ENCODE measurements at regions not wholly inside any gene's neighbourhood (a gene's known extent, or its start where the extent isn't known, plus 50 kb on each side); places are given as distances from the start of the nearest gene placed in this dataset.

- in situ Hi-C loops (cut with HindIII; ENCODE audit: low sequenced_read_pairs) = no loop called here
Observed at GRCh38 chr2:150417278-150417677, 70.2 kb downstream of the RND3 start.

DNA sequence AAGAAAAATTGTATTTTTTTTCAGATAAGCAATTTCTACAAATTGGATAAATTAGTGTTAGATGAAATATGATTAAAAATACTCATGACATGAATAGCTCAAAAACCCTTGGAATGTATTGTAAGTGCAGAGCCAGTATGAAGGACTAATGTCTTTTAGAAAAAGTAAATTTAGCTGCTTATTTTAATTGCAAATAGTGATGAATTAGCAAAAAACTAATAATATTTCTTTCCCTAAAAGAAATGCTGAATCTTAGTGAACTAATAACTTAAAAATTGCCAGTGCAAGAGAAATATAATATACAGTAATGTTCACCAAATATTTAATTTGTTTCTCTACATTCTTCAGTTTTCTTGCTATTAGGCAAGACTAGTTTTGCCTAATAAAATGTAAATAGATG is 72.4 kb downstream of the RND3 start:
- in situ Hi-C loops (cut with HindIII; ENCODE audit: low sequenced_read_pairs) = no loop called here

DNA sequence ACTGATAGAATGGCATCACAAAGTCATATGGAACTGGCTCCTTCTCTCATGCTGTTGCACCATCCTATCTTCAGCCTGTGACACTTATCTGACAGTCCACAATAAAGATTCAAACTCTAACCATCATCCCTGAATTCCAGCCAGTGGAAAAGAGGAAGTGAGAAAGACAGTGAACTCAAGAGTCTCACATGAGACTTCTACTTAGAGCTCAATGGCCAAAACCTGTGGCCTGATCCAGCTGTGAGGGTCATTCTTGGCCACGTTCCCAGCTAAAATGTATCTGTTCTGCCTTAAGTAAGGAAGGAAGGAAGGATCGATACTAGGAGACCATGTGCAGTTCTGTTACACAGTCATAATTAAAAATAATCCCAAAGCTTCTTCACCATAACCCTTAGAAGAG is 73.6 kb downstream of the RND3 start:
- in situ Hi-C loops (cut with HindIII; ENCODE audit: low sequenced_read_pairs) = no loop called here

- in situ Hi-C loops (cut with HindIII; ENCODE audit: low sequenced_read_pairs) = no loop called here
Observed at GRCh38 chr2:150413366-150413765, 74.1 kb downstream of the RND3 start.

- in situ Hi-C loops (cut with HindIII; ENCODE audit: low sequenced_read_pairs) = no loop called here
Observed at GRCh38 chr2:150410809-150411208, 76.7 kb downstream of the RND3 start.

DNA sequence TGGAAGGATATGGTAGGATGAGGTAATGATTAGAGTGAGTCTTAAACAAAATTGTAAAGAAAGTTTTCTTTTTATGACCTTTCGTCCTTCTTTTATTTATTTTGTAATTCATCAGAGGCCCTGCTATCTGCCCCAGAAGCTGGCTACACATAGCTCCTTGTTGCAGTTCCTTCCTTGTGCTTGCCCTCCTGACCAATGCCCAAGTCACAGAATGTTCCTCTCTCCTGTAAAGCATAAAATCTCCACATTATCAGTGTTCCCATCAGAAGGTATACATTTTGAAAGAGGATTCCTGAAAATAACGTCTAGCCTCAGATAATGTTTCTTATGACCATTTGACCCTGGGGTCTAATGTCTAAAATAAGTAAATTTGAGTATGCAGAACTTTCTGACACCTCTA is 78.3 kb downstream of the RND3 start:
- in situ Hi-C loops (cut with HindIII; ENCODE audit: low sequenced_read_pairs) = no loop called here

- in situ Hi-C loops (cut with HindIII; ENCODE audit: low sequenced_read_pairs) = no loop called here
Observed at GRCh38 chr2:150404147-150404546, 83.3 kb downstream of the RND3 start.

GRCh38 chr2:150403457-150403856 is 84.0 kb downstream of the RND3 start:
- in situ Hi-C loops (cut with HindIII; ENCODE audit: low sequenced_read_pairs) = no loop called here

- in situ Hi-C loops (cut with HindIII; ENCODE audit: low sequenced_read_pairs) = no loop called here
Observed at GRCh38 chr2:150402953-150403352, 84.5 kb downstream of the RND3 start.

GRCh38 chr2:150400849-150401248 is 86.6 kb downstream of the RND3 start:
- in situ Hi-C loops (cut with HindIII; ENCODE audit: low sequenced_read_pairs) = no loop called here

- in situ Hi-C loops (cut with HindIII; ENCODE audit: low sequenced_read_pairs) = no loop called here
Observed at GRCh38 chr2:150392614-150393013, 94.9 kb downstream of the RND3 start.

GRCh38 chr2:150391779-150392178 is 95.7 kb downstream of the RND3 start:
- in situ Hi-C loops (cut with HindIII; ENCODE audit: low sequenced_read_pairs) = no loop called here

DNA sequence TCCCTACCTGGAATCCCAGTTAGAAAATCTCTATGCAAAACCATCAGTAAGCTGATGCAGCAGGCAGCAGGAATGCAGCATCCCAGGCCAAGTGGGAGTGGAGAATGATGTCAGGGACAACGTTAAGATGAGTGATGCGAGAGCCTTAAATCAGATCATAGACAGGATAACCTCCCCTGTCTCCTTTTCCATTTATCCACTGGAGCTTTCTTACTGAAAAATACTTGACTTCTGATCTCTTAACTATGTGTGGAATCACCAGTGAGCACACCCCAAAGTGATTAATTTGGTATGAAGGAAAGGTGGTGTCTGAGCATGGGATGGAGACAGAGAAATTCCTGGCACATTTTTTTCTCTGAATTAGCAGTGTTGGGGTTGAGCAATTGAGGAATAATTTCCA is 98.0 kb downstream of the RND3 start:
- in situ Hi-C loops (cut with HindIII; ENCODE audit: low sequenced_read_pairs) = no loop called here

- in situ Hi-C loops (cut with HindIII; ENCODE audit: low sequenced_read_pairs) = no loop called here
Observed at GRCh38 chr2:150388289-150388625, 99.2 kb downstream of the RND3 start.

DNA sequence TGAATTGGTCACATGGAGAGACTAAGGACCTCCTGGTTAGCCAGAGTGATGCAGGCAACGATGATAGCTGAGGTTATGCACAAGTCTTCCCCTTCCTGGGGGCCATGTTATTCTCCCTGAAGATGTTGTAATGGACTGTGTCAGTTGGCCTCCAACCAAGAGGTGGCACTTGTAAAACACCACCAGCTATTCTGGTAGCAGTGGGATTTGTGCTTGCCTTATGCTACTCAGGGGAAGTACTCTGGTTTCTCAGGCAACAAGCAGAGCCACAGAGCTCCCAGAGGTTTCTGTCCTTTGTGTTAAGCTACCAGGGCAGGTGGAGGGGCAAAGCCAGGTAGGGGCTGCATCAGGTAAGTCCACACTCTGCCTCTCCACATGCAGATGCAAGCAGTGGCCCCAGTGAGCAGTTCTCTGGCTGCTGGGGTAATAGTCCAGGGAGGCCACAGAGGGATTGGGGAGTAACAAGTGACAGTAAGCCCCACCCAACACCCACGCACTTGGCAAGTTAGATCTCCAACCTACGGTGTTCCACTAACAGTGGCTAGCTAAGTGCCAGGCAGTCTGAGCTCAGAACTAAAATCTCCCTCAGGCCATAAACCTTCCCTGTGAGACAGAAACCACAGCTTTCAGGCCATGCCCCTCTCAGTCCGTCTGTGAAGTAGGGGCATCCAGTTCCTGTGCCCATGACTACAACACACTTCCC is 99.7 kb downstream of the RND3 start:
- in situ Hi-C loops (cut with HindIII; ENCODE audit: low sequenced_read_pairs) = no loop called here

- in situ Hi-C loops (cut with HindIII; ENCODE audit: low sequenced_read_pairs) = no loop called here
Observed at GRCh38 chr2:150385211-150385610, 102.3 kb downstream of the RND3 start.

GRCh38 chr2:150383587-150383986 is 103.9 kb downstream of the RND3 start:
- in situ Hi-C loops (cut with HindIII; ENCODE audit: low sequenced_read_pairs) = no loop called here

- in situ Hi-C loops (cut with HindIII; ENCODE audit: low sequenced_read_pairs) = no loop called here
Observed at GRCh38 chr2:150379166-150379565, 108.3 kb downstream of the RND3 start.

GRCh38 chr2:150378686-150379085 is 108.8 kb downstream of the RND3 start:
- in situ Hi-C loops (cut with HindIII; ENCODE audit: low sequenced_read_pairs) = no loop called here

DNA sequence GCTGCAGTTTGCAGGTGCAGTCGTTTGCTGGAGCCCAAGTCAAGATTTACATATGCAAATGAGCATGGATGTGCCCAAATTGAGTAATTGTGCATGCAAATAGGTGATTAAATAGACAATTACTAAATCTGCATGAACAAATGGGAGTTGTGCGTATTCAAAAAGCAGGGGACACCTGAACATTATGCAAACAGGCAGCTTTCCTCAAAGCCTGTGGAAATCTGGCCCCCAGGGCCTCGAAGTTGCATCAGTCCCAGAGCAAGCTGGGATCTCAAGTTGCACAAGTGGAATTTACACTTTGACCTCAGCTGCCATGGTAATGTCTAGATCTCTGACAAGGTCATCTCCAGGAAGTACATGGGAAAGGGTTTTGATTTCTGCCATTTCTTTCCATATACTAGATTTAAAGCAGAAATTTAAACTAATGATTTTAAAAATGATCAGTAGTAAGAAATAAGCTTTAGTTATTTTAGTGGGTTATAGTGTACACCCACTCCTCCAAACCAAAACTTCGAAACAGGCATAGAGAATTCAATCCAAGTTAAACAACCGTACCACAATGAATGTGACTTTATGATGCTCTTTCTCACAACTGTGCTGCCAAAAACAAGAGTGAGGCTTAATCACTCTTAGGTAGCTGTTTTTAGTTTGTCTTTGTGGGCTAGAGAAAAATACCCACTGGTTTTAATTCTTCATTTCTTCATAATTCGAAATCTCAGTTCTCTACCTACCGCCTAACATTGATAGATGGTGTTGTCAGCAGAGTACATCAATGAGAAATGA is 110.7 kb downstream of the RND3 start:
- in situ Hi-C loops (cut with HindIII; ENCODE audit: low sequenced_read_pairs) = no loop called here

- in situ Hi-C loops (cut with HindIII; ENCODE audit: low sequenced_read_pairs) = no loop called here
Observed at GRCh38 chr2:150375333-150375732, 112.1 kb downstream of the RND3 start.

DNA sequence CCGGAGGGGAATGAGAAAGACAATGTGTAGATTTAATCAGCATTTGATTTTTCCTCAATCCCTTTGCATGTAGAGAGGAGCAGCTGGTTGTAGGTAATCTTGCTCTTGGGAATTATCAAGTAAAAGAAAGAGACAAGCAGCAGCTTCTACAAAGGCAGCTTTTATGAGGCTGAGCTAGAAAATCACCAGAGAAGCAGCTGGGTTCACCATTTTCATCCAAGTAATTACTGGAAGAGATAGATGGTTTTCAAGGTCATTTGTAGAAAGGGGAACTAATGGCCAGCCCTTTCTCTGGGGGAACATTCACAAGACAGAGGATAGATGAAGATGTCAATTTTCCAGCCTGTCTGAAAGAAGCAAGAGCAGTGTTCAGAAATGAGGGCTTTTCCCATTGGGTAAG is 113.0 kb downstream of the RND3 start:
- in situ Hi-C loops (cut with HindIII; ENCODE audit: low sequenced_read_pairs) = no loop called here

DNA sequence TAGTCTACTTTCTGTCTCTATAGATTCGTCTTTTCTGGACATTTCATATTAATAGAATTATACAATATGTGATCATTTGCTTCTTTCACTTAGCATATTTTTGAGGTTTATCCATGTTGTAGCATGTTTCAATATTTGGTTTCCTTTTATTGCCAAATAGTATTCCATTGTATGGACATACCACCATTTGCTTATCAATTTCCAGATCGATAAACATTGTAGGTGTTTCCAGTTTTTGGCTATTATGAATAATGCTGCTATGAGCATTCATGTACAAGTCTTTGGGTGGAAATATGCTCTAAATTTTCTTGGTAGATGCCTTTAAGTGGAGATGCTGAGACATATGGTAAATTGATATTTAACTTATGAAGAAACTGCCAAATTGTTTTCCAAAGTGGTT is 114.1 kb downstream of the RND3 start:
- in situ Hi-C loops (cut with HindIII; ENCODE audit: low sequenced_read_pairs) = no loop called here
